Right kidney (tissue), 1 donor: ENCODE measurements at regions not wholly inside any gene's neighbourhood (a gene's known extent, or its start where the extent isn't known, plus 50 kb on each side); places are given as distances from the start of the nearest gene placed in this dataset.
"Not testable (repeated sequence)": the region's sequence is repeated elsewhere in the genome, so short reads cannot be mapped to it uniquely, and the experiment has no call there.

Source experiments
- DNase-seq: peaks from one replicate; pipeline ENCODE4 v3.0.0-alpha.2; 2016

- DNase-seq, result no peak
These were observed 61.4 kb downstream of the DDX53 start for GRCh38 chrX:23061116-23061515.

GRCh38 chrX:23062359-23062758 lies 62.6 kb downstream of the DDX53 start:
- DNase-seq, result no peak

GRCh38 chrX:23066588-23067281 lies 67.0 kb downstream of the DDX53 start:
- DNase-seq, result no peak

- not testable (repeated sequence) for DNase-seq
These were observed 75.7 kb downstream of the DDX53 start for GRCh38 chrX:23075461-23075860.

- DNase-seq, result no peak
These were observed 79.6 kb downstream of the DDX53 start for GRCh38 chrX:23079347-23079746.

- no peak for DNase-seq
These were observed 101.1 kb downstream of the DDX53 start for GRCh38 chrX:23100826-23101225.

- DNase-seq, result no peak
These were observed 103.8 kb downstream of the DDX53 start for GRCh38 chrX:23103546-23103945.

GRCh38 chrX:23114241-23114640 lies 114.5 kb downstream of the DDX53 start:
- DNase-seq, result no peak

- no peak for DNase-seq
These were observed 115.9 kb downstream of the DDX53 start for GRCh38 chrX:23115651-23116050.

- DNase-seq, result no peak
These were observed 118.4 kb downstream of the DDX53 start for GRCh38 chrX:23118163-23118562.

GRCh38 chrX:23118890-23119527 lies 119.2 kb downstream of the DDX53 start:
- no peak for DNase-seq

GRCh38 chrX:23127586-23127985 lies 127.8 kb downstream of the DDX53 start:
- no peak for DNase-seq

GRCh38 chrX:23133551-23133950 lies 133.8 kb downstream of the DDX53 start:
- no peak for DNase-seq

GRCh38 chrX:23134136-23134535 lies 134.4 kb downstream of the DDX53 start:
- DNase-seq, result no peak

GRCh38 chrX:23136816-23137215 lies 137.1 kb downstream of the DDX53 start:
- DNase-seq, result no peak

GRCh38 chrX:23168291-23168690 lies 166.4 kb upstream of the PTCHD1 start:
- DNase-seq, result no peak

- DNase-seq, result no peak
These were observed 148.7 kb upstream of the PTCHD1 start for GRCh38 chrX:23185951-23186350.

- no peak for DNase-seq
These were observed 146.8 kb upstream of the PTCHD1 start for GRCh38 chrX:23187819-23188218.

GRCh38 chrX:23194885-23195554 lies 139.6 kb upstream of the PTCHD1 start:
- DNase-seq, result no peak

- no peak for DNase-seq
These were observed 138.9 kb upstream of the PTCHD1 start for GRCh38 chrX:23195761-23196160.

GRCh38 chrX:23201706-23202105 lies 132.9 kb upstream of the PTCHD1 start:
- DNase-seq, result no peak

GRCh38 chrX:23202326-23202725 lies 132.3 kb upstream of the PTCHD1 start:
- no peak for DNase-seq

- DNase-seq, result no peak
These were observed 111.5 kb upstream of the PTCHD1 start for GRCh38 chrX:23223169-23223568.

- no peak for DNase-seq
These were observed 106.2 kb upstream of the PTCHD1 start for GRCh38 chrX:23228454-23228853.
